Mammary epithelial cell (primary cell): ENCODE measurements at regions not wholly inside any gene's neighbourhood (a gene's known extent, or its start where the extent isn't known, plus 50 kb on each side); places are given as distances from the start of the nearest gene placed in this dataset.

Source experiments
- EZH2 ChIP-seq: IDR thresholded peaks from 2 replicates; pipeline ENCODE4 v1.6.1; 2012; ENCODE audit warnings: low read length, inconsistent platforms, borderline replicate concordance
- TF ChIP-seq, protein P1 (sequence below), 2 donors: IDR thresholded peaks in 1 of 2; conservative IDR thresholded peaks in 1 of 2; 2 replicates each; pipeline ENCODE4 v1.5.1; 2011 to 2012; ENCODE audit warnings: inconsistent platforms in 2 of 2, low read length in 2 of 2, mild to moderate bottlenecking in 2 of 2, control low read depth in 1 of 2, low read depth in 1 of 2; ENCODE audit not compliant: insufficient read depth in 1 of 2; ENCODE audit errors: extremely low read depth in 1 of 2

DNA sequence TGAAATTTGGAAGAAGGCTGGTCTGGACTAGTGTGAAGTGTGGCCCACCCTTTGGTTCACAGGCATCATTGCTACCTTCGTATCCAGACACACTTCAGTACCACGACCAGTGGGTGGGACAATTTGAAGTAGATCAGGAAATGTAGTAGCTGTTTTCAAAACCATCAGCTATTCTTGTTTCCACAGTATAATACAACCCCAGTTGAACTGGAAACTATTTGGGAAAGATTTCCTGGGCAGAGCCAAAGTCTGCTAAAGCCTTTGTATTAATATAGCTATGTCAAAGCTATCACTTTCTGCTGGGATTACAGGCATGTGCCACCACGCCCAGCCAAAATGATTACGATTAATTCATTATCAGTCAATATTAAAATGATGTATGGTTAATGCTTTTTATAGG, 298.8 kb upstream of the RASGRP1 start:
- TF ChIP-seq, protein P1, sequence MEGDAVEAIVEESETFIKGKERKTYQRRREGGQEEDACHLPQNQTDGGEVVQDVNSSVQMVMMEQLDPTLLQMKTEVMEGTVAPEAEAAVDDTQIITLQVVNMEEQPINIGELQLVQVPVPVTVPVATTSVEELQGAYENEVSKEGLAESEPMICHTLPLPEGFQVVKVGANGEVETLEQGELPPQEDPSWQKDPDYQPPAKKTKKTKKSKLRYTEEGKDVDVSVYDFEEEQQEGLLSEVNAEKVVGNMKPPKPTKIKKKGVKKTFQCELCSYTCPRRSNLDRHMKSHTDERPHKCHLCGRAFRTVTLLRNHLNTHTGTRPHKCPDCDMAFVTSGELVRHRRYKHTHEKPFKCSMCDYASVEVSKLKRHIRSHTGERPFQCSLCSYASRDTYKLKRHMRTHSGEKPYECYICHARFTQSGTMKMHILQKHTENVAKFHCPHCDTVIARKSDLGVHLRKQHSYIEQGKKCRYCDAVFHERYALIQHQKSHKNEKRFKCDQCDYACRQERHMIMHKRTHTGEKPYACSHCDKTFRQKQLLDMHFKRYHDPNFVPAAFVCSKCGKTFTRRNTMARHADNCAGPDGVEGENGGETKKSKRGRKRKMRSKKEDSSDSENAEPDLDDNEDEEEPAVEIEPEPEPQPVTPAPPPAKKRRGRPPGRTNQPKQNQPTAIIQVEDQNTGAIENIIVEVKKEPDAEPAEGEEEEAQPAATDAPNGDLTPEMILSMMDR (conservative IDR thresholded peaks at IDR 0.05 in 1 of 2, IDR thresholded peaks at IDR 0.05 in 1 of 2; ENCODE audit: extremely low read depth in 1 of 2, insufficient read depth in 1 of 2, low read depth in 1 of 2, low read length in 2 of 2): no peak
- TF ChIP-seq EZH2: no peak
